ACHN (cell line): ENCODE measurements at regions not wholly inside any gene's neighbourhood (a gene's known extent, or its start where the extent isn't known, plus 50 kb on each side); places are given as distances from the start of the nearest gene placed in this dataset.
"Not testable (repeated sequence)": the region's sequence is repeated elsewhere in the genome, so short reads cannot be mapped to it uniquely, and the experiment has no call there.

Source experiments
- DNase-seq: peaks from one replicate; pipeline ENCODE4 v3.0.0-alpha.2; 2015
- in situ Hi-C: cut with HindIII; loops from 2 replicates; pipeline ENCODE4 v1.10.0; 2017; ENCODE audit warnings: low sequenced_read_pairs, low pct_ligation_motif_present, low pct_unique_long_range_greater_than_20kb

GRCh38 chr20:63145156-63145555, 70.8 kb downstream of the YTHDF1 start:
- DNase-seq, result no peak
- in situ Hi-C loops, result no loop called here

DNA sequence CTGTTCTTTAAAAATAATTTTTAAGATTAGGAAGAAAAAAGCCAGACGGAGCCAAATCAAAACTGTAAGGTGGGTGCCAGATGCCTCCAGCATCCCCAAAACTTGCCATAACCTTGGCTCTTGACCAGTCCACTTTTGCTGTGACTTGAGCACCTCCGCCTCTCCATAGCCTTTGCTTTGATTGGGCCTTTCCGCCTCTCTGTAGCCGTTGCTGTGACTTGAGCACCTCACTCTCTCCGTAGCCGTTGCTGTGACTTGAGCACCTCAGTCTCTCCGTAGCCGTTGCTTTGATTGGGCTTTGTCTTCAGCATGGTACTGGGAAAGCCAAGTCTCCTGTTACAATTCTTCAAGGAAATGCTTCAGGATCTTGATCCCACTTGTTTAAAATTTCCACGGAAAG, 73.0 kb downstream of the YTHDF1 start:
- in situ Hi-C loops, result no loop called here
- DNase-seq, result no peak

GRCh38 chr20:63141531-63141930, 74.4 kb downstream of the YTHDF1 start:
- in situ Hi-C loops, result no loop called here
- DNase-seq, result no peak

DNA sequence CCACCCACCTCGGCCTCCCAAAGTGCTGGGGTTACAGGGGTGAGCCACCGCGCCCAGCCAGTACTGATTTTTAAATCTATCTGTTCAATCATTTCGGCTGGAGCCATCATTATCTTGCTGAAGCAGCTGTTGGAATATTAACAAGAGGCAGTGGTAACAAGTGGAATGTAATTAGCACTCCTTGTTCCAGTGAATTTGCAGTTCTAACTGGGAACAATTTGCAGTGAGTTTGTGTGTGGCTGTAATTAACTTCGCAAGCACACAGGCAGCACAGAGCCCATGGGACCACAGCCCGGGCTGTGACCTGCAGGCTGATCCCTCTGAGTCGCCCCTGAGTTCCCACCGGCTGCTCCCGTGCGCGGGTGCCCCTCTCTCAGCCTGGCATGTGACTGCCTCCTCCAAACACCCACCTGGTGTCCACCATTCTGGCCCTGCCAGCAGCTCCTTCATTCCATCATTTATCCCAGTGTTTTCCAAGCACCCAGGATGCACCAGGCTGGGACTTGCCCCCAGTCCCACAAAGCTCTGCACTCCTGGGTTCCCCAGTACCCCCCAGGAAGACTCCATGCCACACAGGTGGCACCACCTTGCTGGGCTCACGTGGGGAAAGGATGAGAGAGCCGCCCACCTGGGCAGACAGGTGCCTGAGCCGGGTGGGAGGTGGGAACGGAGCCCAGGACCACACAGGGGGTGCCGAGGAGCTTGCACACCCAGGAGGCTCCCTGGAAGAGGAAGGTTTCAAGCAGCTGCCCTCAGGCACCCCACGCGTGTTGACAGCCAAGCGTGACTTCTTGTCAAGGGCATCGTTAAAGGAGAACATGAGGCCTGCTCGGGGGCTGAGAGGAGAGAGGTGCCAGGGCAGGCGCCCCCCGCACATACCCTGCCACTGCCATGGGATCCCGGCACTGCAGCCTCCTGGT, 75.2 kb downstream of the YTHDF1 start:
- in situ Hi-C loops, result no loop called here
- DNase-seq, result no peak

GRCh38 chr20:63139837-63140236, 76.1 kb downstream of the YTHDF1 start:
- in situ Hi-C loops, result no loop called here
- DNase-seq, result no peak

DNA sequence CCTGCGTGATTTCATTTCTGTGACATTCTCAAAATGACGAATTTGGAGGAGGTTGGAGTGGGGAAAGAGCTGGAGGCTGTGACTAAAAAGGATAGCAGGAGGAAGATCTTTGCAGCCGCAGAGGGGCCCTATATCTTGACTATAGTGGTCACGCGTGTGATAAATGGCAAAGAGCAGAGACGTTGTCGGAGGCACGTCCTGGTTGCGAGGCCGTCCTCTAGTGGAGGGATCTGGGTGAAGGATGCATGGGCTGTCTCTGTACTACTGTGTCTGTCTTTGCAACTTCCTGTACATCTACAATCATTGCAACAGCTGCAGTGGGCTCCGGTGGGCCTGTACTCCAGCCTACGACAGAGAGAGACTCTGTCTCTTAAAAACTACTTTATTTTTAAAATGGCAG, 76.6 kb downstream of the YTHDF1 start:
- no peak for DNase-seq
- in situ Hi-C loops, result no loop called here

- DNase-seq, result no peak
- in situ Hi-C loops, result no loop called here
These were observed 77.0 kb downstream of the YTHDF1 start for GRCh38 chr20:63138855-63139341.

DNA sequence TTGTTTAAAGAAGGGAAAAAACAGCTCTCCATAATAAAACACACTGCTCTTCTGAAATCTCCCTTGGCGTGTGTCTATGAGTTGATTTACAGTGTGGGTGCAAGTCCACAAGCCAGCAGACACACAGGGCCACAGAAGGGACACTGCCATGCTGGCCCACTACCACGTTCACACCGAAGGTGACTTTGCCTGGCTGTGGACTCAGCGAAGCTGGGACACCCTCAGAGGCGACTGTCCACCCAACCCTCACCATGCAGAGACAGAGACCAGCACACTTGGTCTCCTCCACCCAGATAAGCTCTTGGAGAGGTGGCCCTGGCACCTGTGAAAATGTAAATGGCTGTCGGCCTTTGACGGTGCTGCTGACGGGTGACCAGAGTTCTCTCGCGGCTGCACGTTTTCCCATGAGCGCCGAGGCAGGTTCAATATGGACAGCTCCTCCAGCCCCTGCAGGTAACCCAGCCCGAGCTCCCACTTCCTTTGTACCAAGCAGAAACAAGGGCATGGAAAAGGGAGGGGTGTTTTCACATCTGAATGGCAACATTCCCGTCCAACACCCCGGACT, 78.0 kb downstream of the YTHDF1 start:
- no peak for DNase-seq
- in situ Hi-C loops, result no loop called here

DNA sequence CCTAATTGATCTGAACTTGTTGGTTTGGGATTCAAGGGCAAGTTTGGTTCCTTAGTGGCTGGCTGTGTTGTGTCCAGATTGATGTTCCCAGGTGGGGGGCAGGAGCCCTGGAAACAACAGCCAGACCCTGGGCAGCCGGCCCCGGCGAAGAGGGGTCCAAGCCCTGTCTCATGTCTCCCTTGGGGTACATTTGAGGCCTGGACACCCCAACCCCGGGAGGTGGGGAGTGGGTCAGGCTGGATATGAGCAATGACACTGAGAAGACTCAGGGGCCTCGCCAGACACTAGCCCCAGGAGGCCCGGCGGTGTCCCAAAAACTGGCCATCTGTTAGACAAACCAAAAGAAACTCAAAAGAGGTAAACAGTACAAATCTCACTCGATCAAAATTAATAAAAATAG, 79.6 kb downstream of the YTHDF1 start:
- in situ Hi-C loops, result no loop called here
- no peak for DNase-seq

DNA sequence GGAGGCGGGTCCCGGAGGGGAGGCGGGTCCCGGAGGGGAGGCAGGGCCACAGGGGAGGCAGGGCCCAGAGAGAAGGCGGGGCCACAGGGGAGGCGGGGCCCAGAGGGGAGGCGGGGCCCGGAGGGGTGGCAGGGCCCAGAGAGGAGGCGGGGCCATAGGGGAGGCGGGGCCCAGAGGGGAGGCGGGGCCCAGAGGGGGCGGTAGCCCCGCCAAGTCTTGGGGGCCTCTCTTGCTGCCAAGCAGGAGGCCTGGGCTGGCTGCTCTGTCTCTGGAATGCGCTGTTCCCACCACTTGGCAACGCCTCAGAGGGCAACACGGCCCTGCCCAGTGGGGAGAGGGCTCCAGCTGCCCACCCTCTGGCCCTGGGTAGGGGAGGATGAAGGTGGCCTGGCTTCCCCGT, 80.5 kb downstream of the YTHDF1 start:
- DNase-seq, result no peak
- in situ Hi-C loops, result no loop called here

DNA sequence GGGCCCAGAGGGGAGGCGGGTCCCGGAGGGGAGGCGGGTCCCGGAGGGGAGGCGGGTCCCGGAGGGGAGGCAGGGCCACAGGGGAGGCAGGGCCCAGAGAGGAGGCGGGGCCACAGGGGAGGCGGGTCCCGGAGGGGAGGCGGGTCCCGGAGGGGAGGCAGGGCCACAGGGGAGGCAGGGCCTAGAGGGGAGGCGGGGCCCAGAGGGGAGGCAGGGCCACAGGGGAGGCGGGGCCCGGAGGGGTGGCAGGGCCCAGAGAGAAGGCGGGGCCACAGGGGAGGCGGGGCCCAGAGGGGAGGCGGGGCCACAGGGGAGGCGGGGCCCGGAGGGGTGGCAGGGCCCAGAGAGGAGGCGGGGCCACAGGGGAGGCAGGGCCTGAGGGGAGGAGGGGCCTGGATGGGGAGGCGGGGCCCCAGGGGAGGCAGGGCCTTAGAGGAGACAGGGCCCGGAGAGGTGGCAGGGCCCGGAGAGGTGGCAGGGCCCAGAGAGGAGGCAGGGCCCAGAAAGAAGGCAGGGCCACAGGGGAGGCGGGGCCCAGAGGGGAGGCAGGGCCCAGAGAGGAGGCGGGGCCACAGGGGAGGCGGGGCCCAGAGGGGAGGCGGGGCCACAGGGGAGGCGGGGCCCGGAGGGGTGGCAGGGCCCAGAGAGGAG, 81.1 kb downstream of the YTHDF1 start:
- in situ Hi-C loops, DNase-seq: not testable (repeated sequence)

DNA sequence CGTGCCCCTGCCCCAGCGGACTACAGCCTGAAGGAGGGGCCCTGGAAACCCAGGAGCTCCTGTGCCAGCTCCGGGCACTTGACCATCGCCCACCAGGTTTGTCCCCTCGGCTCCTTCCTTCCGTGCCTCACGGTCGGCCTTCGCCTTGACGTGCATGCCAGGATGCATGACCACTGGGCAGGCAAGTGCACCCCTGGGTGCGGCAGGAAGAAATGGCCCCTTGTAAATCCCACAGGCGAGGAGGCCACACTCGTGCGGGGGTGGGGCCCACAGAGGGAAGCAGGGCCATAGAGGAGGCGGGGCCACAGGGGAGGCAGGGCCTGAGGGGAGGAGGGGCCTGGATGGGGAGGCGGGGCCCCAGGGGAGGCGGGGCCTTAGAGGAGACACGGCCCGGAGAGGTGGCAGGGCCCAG, 81.7 kb downstream of the YTHDF1 start:
- in situ Hi-C loops, result no loop called here
- DNase-seq, result no peak

GRCh38 chr20:63133481-63134091, 82.3 kb downstream of the YTHDF1 start:
- no peak for DNase-seq
- in situ Hi-C loops, result no loop called here

- in situ Hi-C loops, result no loop called here
These were observed 83.0 kb downstream of the YTHDF1 start for GRCh38 chr20:63132715-63133471.

GRCh38 chr20:63132131-63132714, 83.7 kb downstream of the YTHDF1 start:
- no peak for DNase-seq
- in situ Hi-C loops, result no loop called here

More at GRCh38 chr20:63132715-63133471, 83.0 kb downstream of the YTHDF1 start:
- DNase-seq, result no peak

DNA sequence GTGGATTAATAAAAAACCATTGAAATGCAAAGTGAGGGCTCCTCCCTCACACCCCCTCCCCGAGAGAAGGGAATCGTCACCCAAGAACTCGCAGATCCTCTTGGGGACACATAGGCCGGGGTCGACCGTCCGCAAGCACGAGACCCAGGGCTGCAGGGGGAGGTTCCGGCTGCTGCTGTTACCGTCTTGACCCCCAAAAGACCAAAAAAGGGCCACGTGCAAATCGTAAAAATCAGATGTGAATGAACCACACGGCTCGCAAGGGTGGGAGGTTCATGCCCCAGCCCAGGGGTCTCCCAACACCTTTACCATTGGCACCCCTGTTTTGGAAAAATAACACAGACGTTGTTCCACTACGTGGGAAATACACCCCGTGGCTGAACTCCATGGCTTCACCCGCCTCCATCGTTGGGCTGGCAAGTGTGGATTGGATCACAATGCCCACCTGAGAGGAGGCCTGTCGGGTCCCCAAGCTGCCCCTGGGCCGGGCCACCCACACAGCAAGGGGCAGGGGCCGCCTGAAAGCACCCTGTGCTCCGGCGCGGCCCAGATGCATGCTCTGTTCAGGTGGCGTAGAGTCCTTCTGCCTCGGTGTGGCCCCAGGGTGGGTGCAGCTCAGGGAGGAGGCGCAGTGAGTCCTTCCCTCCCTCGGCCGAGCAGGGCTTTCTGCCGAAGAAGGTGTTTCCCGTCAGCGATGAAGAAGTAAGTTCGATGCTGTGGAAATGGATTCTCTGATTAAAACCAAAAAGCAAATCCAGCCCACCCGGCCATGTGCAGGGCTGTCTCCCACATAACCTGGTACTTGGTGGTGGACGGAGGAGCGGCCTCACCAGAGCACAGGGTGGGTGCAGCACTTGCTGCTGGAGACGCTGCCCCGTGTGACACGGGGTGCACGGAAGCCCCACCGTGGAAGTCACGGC, 85.0 kb downstream of the YTHDF1 start:
- DNase-seq, result no peak
- in situ Hi-C loops, result no loop called here

GRCh38 chr20:63129991-63130657, 85.8 kb downstream of the YTHDF1 start:
- in situ Hi-C loops, result no loop called here
- no peak for DNase-seq
